K562 (cell line): ENCODE measurements at regions not wholly inside any gene's neighbourhood (a gene's known extent, or its start where the extent isn't known, plus 50 kb on each side); places are given as distances from the start of the nearest gene placed in this dataset.

ENCODE experiments used
- ATAC-seq: fragments of 200-7000 bp; cut with Tn5 transposase; 3 replicates; pipeline ENCODE4 v1.9.1; 2020; ENCODE audit warnings: moderate library complexity
- BruUV-seq: library from RNA; stranded (reverse); fragments of 400-500 nt; replicated peaks from 2 replicates; lab custom pipeline; 2021; lab: Mats Ljungman, UMichigan
- CTCF ChIA-PET: fragments of 300-600 bp; formaldehyde crosslinking; extraction: SDS; loops from one replicate; lab custom pipeline; 2021; ENCODE audit warnings: low intra/inter-chr PET ratio; lab: Yijun Ruan, JAX
- POLR2A ChIA-PET: fragments of 300-600, 350-650 bp; sonication (Branson Sonifier 250); formaldehyde crosslinking; extraction: SDS; loops from one replicate; lab custom pipeline; 2021; ENCODE audit warnings: antibody characterized with exemption, inconsistent platforms; lab: Yijun Ruan, JAX
- DNase-seq, 4 experiments: peaks; one replicate each; pipeline versions ENCODE4 v3.0.0 to v3.0.0-alpha.2; 2011 to 2018; ENCODE audit warnings: low spot score in 3 of 4, mixed read lengths in 3 of 4; ENCODE audit errors: extremely low read depth in 1 of 4
- FAIRE-seq: peaks from 2 replicates; lab custom pipeline; 2011; peaks lifted over from hg19 to GRCh38; lab: Jason Lieb, UNC
- H2AFZ ChIP-seq: 2 replicates; pipeline ENCODE4 v1.6.0; 2011; ENCODE audit warnings: low read depth, low read length, control low read depth, inconsistent platforms
- H3K27ac ChIP-seq: fragments of 200-600 bp; 3 replicates; pipeline ENCODE4 v1.8.0; 2011; ENCODE audit warnings: low read depth, mild to moderate bottlenecking, control low read depth, inconsistent platforms, low read length, moderate library complexity, mixed read lengths; ENCODE audit errors: extremely low read depth
- H3K27me3 ChIP-seq, 2 experiments: fragments of 300-600 bp in 1 of 2; 2 replicates in 1 of 2; 3 replicates in 1 of 2; pipeline versions ENCODE4 v1.6.0 to v1.8.0; 2011; ENCODE audit warnings: inconsistent platforms in 2 of 2, low read length in 2 of 2, mild to moderate bottlenecking in 1 of 2, mixed read lengths in 1 of 2, moderate library complexity in 1 of 2; ENCODE audit not compliant: control insufficient read depth in 2 of 2, insufficient read depth in 2 of 2
- H3K36me3 ChIP-seq: fragments of 300-600 bp; 3 replicates; pipeline ENCODE4 v1.8.0; 2011; ENCODE audit warnings: mild to moderate bottlenecking, low read length, inconsistent platforms; ENCODE audit not compliant: control insufficient read depth, insufficient read depth
- H3K4me1 ChIP-seq, 2 experiments: fragments of 200-600 bp in 1 of 2; replicated peaks in 1 of 2; 2 replicates in 1 of 2; 3 replicates in 1 of 2; pipeline versions ENCODE4 v1.5.1 to v1.8.0; 2011; ENCODE audit warnings: inconsistent platforms in 2 of 2, low read length in 2 of 2, mild to moderate bottlenecking in 1 of 2, mixed read lengths in 1 of 2, moderate library complexity in 1 of 2; ENCODE audit not compliant: control insufficient read depth in 2 of 2, insufficient read depth in 2 of 2
- H3K4me2 ChIP-seq: 2 replicates; pipeline ENCODE4 v1.6.1; 2011; ENCODE audit warnings: low read length, control low read depth, inconsistent platforms, mixed read lengths; ENCODE audit not compliant: insufficient read depth
- H3K4me3 ChIP-seq: fragments of 200-600 bp; sonication (generic), shearing (Covaris generic); 2 replicates; pipeline ENCODE4 v1.5.1; 2016; ENCODE audit warnings: control low read depth, inconsistent platforms
- H3K79me2 ChIP-seq: fragments of 200-600 bp; 3 replicates; pipeline ENCODE4 v1.8.0; 2011; ENCODE audit warnings: low read length, inconsistent platforms; ENCODE audit not compliant: control insufficient read depth, insufficient read depth
- H3K9ac ChIP-seq, 2 experiments: 2 replicates each; pipeline versions ENCODE4 v1.6.0 to v1.6.1; 2011; ENCODE audit warnings: low read depth in 2 of 2, low read length in 2 of 2, control low read depth in 1 of 2, inconsistent platforms in 1 of 2, mild to moderate bottlenecking in 1 of 2, mixed read lengths in 1 of 2; ENCODE audit not compliant: insufficient read depth in 1 of 2
- H3K9me1 ChIP-seq: one replicate; pipeline ENCODE4 v1.6.0; 2011; ENCODE audit warnings: inconsistent platforms, mild to moderate bottlenecking, low read length, moderate library complexity; ENCODE audit not compliant: control insufficient read depth, insufficient read depth
- H3K9me3 ChIP-seq: replicated peaks from 2 replicates; pipeline ENCODE4 v1.5.1; 2011; ENCODE audit warnings: low read depth, low read length, inconsistent platforms; ENCODE audit not compliant: control insufficient read depth, insufficient read depth
- H4K20me1 ChIP-seq: replicated peaks from 2 replicates; pipeline ENCODE4 v1.6.1; 2011; ENCODE audit warnings: low read length, inconsistent platforms, mixed read lengths; ENCODE audit not compliant: control insufficient read depth, insufficient read depth
- CGGBP1 ChIP-seq: fragments of 250-450 bp; sonication (Bioruptor Pico); IDR thresholded peaks from 2 replicates; pipeline ENCODE4 v1.9.0; 2021; ENCODE audit warnings: mild to moderate bottlenecking
- HDAC1 ChIP-seq, 2 experiments: fragments of 450-650 bp; IDR thresholded peaks; 2 replicates each; pipeline ENCODE4 v1.6.1; 2016 to 2017; ENCODE audit warnings: inconsistent platforms in 1 of 2, mild to moderate bottlenecking in 1 of 2, moderate library complexity in 1 of 2
- MEF2A ChIP-seq: IDR thresholded peaks from 2 replicates; pipeline ENCODE4 v1.6.1; 2011; ENCODE audit warnings: low read depth, mild to moderate bottlenecking, low read length, moderate library complexity; ENCODE audit not compliant: control insufficient read depth
- TRIM24 ChIP-seq, 2 experiments: fragments of 450-650 bp; IDR thresholded peaks; 2 replicates each; pipeline ENCODE4 v1.6.1; 2016
- ZNF436 ChIP-seq: fragments of 250-450, 450-650 bp; sonication (Bioruptor Pico); formaldehyde crosslinking; IDR thresholded peaks from 2 replicates; pipeline ENCODE4 v1.7.0; 2020; ENCODE audit warnings: mild to moderate bottlenecking
- whole genome bisulfite sequencing: fragments of 100-300 bp; shearing (Covaris generic); methylation state at CpG from one replicate; pipeline ENCODE4 v1.1.6; 2016; ENCODE audit warnings: low coverage, mixed read lengths; ENCODE audit not compliant: insufficient coverage; ENCODE audit errors: missing lambda C conversion rate; 5-methylcytosine and 5-hydroxymethylcytosine counted together
- in situ Hi-C: fragments of 300-500 bp; cut with MboI; formaldehyde crosslinking; loops from 4 replicates; pipeline ENCODE4 v1.15.0; 2018; ENCODE audit warnings: inconsistent platforms, mixed read lengths
- intact Hi-C: fragments of 100-400 bp; cut with micrococcal nuclease; formaldehyde crosslinking; loops from 2 replicates; pipeline ENCODE4 v1.14.2; 2022
- TF ChIP-seq, protein P1 (sequence below): fragments of 450-650 bp; conservative IDR thresholded peaks from 2 replicates; pipeline ENCODE4 v1.6.1; 2016; ENCODE audit warnings: missing genetic modification characterization, low read depth, mild to moderate bottlenecking, missing compliant biosample characterization, moderate library complexity

GRCh38 chr22:47539374-47539773 is 776.9 kb downstream of the TBC1D22A start:
- H3K9me3 ChIP-seq: no peaks in the 10 kb centered on the region
- no peaks in the 10 kb centered on the region for H3K79me2 ChIP-seq
- H3K9ac ChIP-seq: no peak overlapping the region
- no peak for ATAC-seq
- POLR2A ChIA-PET: no interaction called here
- peaks cover 0 to 13% of the 10 kb centered on the region in 2 experiments; a peak in 2 of 5 replicates for H3K27me3 ChIP-seq
- H3K27ac ChIP-seq: no peak overlapping the region
- FAIRE-seq: no peak
- in situ Hi-C loops (no loop called here), intact Hi-C loops (no loop called here)
- CTCF ChIA-PET: no interaction called here
- H3K36me3 ChIP-seq: no peaks in the 10 kb centered on the region
- H3K4me2 ChIP-seq: no peak overlapping the region
- BruUV-seq: no TSS peak
- H4K20me1 ChIP-seq: no peaks in the 10 kb centered on the region
- 0% methylated on average over 9 of the region's 12 CpGs for WGBS
- no peak overlapping the region for H3K4me3 ChIP-seq
- TF ChIP-seq HDAC1 (IDR thresholded peaks at IDR 0.05) (no peak), MEF2A (no peak), CGGBP1 (CRISPR knock-in tag) (no peak), TRIM24 (IDR thresholded peaks at IDR 0.05) (no peak), ZNF436 (CRISPR knock-in tag) (no peak)
- TF ChIP-seq, protein P1, sequence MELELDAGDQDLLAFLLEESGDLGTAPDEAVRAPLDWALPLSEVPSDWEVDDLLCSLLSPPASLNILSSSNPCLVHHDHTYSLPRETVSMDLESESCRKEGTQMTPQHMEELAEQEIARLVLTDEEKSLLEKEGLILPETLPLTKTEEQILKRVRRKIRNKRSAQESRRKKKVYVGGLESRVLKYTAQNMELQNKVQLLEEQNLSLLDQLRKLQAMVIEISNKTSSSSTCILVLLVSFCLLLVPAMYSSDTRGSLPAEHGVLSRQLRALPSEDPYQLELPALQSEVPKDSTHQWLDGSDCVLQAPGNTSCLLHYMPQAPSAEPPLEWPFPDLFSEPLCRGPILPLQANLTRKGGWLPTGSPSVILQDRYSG (tag): no peak
- H2AFZ ChIP-seq: no peak overlapping the region
- H3K9me1 ChIP-seq: no peaks in the 10 kb centered on the region
- DNase-seq: no peak
- H3K4me1 ChIP-seq: no peaks in the 10 kb centered on the region
